Myocyte (in vitro differentiated cells): ENCODE measurements at regions not wholly inside any gene's neighbourhood (a gene's known extent, or its start where the extent isn't known, plus 50 kb on each side); places are given as distances from the start of the nearest gene placed in this dataset.
"Not testable (repeated sequence)": the region's sequence is repeated elsewhere in the genome, so short reads cannot be mapped to it uniquely, and the experiment has no call there.

Source experiments
- DNase-seq: peaks from one replicate; pipeline ENCODE4 v3.0.0-alpha.2; 2012; ENCODE audit warnings: low read depth

DNA sequence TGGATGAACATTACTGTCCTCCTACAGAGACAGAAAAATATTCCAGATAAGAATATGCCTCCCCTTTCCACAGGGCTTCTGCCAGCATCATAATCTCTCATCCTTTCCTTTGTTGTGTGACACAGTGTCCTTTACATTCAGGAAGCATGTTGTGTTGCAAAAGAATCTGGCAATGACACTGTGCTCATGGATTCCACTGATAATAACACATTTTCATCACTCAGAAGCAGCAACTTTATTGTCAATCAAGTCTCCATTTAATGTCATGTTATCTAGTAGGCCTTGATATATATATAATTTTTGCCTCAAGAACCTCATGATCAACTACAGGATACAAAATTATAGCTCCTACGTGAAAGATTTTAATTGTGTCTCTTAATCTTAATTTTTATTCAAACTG, 833.9 kb downstream of the FSTL5 start:
- no peak for DNase-seq

GRCh38 chr4:161321706-161322105, 842.1 kb downstream of the FSTL5 start:
- no peak for DNase-seq

GRCh38 chr4:161320377-161320776, 843.4 kb downstream of the FSTL5 start:
- DNase-seq, result peak; percentile 31

- DNase-seq, result no peak
Observed at GRCh38 chr4:161317000-161317399, 846.8 kb downstream of the FSTL5 start.

GRCh38 chr4:161314371-161314770, 849.4 kb downstream of the FSTL5 start:
- no peak for DNase-seq

- no peak for DNase-seq
Observed at GRCh38 chr4:161303551-161303950, 860.2 kb downstream of the FSTL5 start.

DNA sequence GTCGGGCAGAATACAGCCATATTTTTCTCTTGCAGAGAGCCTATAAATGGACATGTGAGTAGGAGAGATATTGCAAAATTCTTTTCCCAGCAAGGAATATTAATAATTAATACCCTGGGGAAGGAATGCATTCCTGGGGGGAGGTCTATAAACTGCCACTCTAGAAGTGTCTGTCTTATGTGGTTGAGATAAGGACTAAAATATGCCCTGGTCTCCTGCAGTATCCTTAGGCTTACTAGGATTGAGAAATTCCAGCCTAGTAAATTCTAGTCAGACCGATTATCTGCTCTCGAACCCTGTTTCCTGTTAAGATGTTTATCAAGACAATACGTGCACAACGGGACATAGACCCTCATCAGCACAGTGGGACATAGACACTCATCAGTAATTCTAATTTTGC, 872.6 kb downstream of the FSTL5 start:
- no peak for DNase-seq

- no peak for DNase-seq
Observed at GRCh38 chr4:161287678-161288352, 876.0 kb downstream of the FSTL5 start.

DNA sequence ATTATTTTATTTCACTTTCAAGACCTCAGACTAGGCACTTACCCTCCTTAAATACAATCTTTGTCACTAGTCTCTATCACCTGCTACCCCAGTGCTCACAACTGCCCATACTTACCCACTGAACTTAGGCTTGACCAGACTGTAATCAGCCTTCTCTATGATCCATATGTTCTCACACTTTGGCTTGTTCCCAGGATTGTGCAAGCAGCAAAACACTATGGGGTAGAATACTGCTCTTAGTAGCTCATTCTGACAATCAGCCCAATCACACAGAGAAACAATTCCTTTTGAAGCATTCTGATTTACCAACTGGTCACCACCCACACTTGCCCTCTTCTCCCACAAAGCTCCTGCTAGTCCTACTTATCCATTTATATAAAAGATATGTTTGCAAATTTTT, 878.3 kb downstream of the FSTL5 start:
- DNase-seq, result no peak

DNA sequence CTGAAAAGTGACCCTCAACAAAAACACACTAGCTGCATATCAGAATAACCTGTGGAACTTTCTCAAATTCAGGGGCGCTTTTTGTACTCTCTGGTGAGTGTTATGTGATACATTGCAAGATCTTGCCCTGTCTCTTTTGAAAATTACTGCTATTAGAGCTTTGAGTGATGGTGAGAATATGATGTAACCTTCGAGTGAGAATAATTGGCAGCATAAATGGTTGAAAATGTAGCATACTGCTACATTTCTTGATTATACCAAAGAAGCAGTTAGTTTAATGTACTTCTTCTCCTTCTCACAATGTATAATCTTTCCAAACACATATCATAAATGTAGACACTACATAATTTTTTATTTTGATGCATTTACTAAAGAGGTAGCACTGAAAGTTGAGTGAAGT, 882.9 kb downstream of the FSTL5 start:
- DNase-seq, result no peak

DNA sequence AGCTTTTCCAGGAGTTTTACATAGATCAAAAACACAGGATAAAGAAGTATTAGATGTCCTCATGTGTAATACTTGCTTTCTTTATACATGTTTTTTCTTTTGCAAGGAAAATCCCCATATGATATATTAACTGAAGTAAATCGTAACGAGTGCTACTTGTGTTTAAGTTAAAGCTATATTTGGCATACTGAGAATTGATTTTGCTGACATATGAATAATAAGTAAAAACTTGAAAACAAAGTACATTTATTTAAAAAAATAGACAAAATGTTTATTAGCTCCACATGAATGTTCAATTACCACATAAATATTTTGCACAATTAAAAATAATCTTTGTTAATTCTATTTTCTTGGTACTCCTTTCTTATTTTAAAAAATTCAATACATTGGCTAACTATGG, 884.7 kb downstream of the FSTL5 start:
- DNase-seq, result no peak

DNA sequence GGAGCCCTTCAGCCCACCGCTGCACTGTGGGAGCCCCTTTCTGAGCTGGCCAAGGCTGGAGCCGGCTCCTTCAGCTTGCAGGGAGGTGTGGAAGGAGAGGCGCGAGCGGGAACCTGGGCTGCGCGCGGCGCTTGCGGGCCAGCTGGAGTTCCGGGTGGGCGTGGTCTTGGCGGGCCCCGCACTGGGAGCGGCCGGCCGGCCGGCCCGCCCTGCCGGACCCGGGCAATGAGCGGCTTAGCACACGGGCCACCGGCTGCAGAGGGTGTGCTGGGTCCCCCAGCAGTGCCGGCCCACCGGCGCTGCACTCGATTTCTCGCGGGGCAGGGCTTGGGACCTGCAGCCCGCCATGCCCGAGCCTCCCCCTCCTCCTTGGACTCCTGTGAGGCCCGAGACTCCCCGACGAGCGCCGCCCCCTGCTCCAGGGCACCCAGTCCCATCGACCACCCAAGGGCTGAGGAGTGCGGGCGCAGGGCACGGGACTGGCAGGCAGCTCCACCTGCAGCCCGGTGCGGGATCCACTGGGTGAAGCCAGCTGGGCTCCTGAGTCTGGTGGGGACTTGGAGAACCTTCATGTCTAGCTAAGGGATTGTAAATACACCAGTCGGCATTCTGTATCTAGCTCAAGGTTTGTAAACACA, 886.5 kb downstream of the FSTL5 start:
- DNase-seq, result not testable (repeated sequence)

DNA sequence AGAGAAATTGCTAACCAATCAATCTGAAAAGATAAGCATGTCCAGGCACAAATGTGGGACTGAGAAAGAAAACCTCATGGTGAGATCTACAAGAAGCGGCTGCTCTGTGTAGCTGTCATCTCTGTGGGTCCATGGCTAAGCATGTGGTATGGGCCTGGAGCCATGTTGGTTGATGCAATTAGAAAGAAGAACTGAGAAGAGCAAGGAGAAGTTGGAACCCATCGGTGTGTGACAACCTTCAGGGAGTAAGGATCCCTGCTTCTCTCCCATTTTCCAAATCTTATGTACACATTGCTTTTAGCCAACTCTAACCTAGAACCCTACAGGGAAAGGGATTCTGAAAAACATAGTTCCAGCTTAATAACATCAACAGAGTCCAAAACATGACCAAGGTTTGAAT, 890.2 kb downstream of the FSTL5 start:
- no peak for DNase-seq

DNA sequence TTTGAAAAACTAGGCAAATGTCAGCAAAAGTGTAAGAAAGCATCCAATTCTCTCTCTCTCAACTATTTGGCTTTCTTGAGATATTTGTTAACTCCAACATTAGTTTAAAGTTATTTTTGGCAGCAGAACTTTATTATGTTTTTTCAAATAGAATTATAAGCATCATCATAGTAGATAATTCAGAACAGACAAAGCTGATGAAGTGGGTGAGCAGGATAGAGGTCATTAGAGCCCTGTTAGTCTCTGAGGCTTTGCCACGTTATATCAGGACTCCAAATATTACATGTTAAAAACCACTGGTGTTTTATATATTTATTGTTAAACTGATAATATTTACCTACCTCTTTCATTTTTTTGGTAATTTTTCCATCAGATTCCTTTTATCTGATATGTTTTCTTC, 903.0 kb downstream of the FSTL5 start:
- no peak for DNase-seq

DNA sequence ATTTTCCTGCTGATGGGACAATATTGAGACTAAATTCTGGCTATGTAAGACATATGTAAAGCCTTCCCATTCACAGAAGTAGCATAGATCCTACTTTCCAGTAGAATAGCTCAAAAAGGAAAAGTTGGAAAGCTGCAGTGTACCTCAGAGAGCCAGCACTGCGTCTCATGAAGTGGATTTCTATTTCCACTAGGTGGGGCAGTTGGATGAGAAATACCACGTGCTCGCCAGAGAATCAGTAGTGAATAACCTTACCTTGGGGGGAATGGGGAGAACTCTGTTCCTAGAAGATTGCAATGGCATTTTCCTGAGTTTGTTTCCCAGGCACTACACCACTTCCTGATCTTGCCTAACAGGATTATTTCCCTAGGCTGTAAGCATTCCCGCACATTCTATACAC, 907.1 kb downstream of the FSTL5 start:
- peak; percentile 50 for DNase-seq

DNA sequence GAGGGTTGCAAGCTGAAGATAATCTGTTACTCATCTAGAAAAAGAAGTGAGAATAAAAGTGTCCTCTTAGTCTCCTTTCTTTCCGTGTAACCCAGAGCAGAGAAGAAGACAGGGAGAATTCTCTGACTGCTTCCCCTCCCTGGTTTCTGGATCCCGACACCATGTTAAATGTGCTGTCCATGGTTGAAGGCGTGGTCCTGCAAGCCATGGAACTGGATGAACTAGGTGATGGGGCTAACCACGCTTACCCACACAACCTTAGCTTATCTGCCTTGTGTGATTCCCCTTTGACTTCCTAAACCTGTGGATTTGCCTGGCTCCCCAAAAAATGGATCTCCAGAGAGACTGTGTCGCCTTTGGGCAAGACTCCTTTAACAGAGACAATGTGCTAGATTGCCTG, 907.6 kb downstream of the FSTL5 start:
- no peak for DNase-seq

- DNase-seq, result no peak
Observed at GRCh38 chr4:161254375-161254774, 909.4 kb downstream of the FSTL5 start.

DNA sequence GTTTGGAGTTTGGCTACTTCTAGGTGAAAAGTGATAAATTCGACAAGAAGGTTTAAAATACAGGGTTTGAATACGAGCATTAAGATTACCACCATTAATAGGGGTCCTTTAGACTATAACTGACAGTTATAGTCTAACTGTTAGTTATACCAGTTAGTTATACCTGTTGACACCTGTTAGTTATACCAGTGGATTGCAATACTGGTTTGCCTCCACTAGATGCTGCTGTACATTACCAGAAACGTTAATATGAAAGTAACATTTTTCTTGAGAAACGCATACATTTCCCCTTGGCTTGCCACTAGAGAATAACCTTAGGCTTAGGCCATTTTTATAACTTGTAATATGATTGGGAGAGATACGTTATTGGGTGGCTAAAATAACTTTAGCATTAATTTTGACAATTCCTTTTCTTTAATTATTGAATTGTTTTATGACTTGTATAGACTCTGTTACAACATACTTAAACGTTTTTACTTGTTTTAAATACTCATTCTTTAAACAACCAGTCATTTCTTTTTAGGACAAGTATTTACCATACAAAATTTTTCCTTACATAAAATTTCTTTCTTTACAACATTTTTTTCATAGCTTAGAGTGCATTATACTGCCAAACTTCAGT, 911.2 kb downstream of the FSTL5 start:
- peak; percentile 37 for DNase-seq

DNA sequence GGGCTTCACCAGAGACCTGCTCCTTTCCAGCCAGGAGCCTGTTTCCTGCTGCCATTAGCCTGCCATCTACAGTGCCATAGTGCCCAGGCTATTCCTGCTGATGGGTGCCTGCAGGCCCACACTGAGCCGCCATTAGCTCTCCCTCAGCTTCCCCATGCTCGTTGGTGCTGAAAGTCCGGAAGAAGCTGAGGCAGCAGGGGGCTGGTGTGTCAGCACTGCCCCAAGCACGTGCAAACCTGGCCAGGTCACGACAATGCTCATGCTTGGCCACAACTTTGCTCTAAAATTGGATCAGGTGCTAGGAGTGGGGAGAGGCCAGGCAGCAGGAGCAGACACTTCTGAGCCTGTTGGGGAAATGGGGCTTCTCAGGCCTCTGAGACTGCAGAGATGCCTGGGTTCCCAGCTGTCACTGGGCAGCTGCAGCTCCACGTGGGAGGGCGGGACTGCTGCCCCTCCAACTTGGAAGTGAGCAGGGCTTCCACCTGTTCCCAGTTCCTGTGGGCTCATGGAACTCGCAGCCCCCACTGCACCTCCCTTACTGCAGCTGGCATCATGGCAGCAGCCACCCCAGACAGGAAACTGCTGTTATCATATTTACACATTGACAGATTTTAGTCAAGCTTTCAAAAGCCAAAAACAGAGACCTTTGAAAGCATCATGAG, 913.9 kb downstream of the FSTL5 start:
- DNase-seq, result peak; percentile 82

DNA sequence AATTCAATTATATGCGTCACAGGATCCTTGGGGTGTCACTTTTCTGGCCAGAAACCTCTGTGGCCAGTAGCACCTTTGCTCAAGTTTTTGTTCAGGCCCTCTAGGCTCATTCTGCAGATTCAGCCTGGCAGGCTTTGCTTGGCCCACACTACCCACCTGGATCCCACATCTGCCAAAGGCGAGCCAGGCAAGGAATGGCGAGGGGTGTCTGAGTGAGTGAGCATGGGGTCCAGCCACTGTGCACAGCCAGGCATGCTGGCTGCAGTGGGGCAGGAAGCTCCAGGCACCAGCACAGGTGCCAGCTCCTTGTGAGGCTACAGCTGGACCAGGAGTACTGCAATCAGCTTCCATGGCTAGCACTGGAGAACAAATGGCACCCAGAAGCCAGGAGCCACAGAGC, 914.9 kb downstream of the FSTL5 start:
- no peak for DNase-seq

- DNase-seq, result no peak
Observed at GRCh38 chr4:161247831-161248230, 916.0 kb downstream of the FSTL5 start.

- no peak for DNase-seq
Observed at GRCh38 chr4:161238033-161238432, 925.8 kb downstream of the FSTL5 start.
